ENCODE measurements at regions not wholly inside any gene's neighbourhood (a gene's known extent, or its start where the extent isn't known, plus 50 kb on each side); places are given as distances from the start of the nearest gene placed in this dataset.

DNA sequence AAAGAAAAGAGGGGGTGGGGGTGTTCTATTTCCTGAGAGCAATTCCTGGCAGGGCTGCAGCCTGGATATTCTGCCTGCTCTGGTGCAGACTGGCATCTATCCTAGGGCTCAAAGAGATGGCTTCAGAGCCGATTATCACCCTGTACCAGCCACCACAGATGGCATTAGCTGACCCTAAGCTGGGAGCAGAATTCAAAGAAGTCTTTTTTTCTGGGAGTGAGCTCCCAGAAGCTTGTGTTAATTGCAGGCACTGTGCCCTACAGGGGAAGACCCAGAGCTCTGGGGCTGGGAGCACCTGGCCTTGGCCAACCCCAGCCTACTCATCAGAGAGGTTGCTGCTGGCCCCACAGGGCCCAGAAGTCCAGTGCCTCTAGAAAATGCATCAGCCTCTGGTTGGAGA, 85.9 kb downstream of the PXDC1 start:
- DNase-seq: no peak
- Histone ChIP-seq H3K4me1 (peaks cover 26% of the 10 kb centered on the region), H3K36me3 (ENCODE audit: control insufficient read depth, insufficient read depth, low read length) (no peaks in the 10 kb centered on the region), H3K9me3 (no peaks in the 10 kb centered on the region), H3K27me3 (replicated peaks; ENCODE audit: control insufficient read depth, insufficient read depth, low read length) (no peaks in the 10 kb centered on the region), H3K4me3 (ENCODE audit: low read depth, low read length) (no peak overlapping the region)
- no peaks in the 10 kb centered on the region for H3K9me3 Mint-ChIP-seq (ENCODE audit: unreplicated experiment)
- no TSS peak for BruUV-seq (replicated peaks)
- H3K4me1 Mint-ChIP-seq (ENCODE audit: low read depth, unreplicated experiment): peaks cover 10% of the 10 kb centered on the region
- H3K4me3 Mint-ChIP-seq (ENCODE audit: unreplicated experiment): peak overlapping the region; percentile 70
- intact Hi-C loops (cut with micrococcal nuclease; ENCODE audit: unreplicated experiment): loop anchor here (2.0 kb wide), 2 partner anchors 67 to 97 kb away; no protein-coding TSS in a partner anchor
- H3K27me3 Mint-ChIP-seq (ENCODE audit: insufficient read depth, unreplicated experiment): no peaks in the 10 kb centered on the region
- CTCF ChIA-PET: interaction anchor here (1.2 kb wide), 1 partner anchor 312 kb away, joined by 4 read pairs; no protein-coding TSS in a partner anchor
- POLR2A ChIA-PET: interaction anchor here (1.2 kb wide), 1 partner anchor 356 kb away, joined by 4 read pairs; a partner anchor contains a TSS
- H3K27ac Mint-ChIP-seq (ENCODE audit: unreplicated experiment): peak overlapping the region; percentile 82
- H3K36me3 Mint-ChIP-seq (ENCODE audit: insufficient read depth, unreplicated experiment): peaks cover 1% of the 10 kb centered on the region
- TF ChIP-seq, protein P1, sequence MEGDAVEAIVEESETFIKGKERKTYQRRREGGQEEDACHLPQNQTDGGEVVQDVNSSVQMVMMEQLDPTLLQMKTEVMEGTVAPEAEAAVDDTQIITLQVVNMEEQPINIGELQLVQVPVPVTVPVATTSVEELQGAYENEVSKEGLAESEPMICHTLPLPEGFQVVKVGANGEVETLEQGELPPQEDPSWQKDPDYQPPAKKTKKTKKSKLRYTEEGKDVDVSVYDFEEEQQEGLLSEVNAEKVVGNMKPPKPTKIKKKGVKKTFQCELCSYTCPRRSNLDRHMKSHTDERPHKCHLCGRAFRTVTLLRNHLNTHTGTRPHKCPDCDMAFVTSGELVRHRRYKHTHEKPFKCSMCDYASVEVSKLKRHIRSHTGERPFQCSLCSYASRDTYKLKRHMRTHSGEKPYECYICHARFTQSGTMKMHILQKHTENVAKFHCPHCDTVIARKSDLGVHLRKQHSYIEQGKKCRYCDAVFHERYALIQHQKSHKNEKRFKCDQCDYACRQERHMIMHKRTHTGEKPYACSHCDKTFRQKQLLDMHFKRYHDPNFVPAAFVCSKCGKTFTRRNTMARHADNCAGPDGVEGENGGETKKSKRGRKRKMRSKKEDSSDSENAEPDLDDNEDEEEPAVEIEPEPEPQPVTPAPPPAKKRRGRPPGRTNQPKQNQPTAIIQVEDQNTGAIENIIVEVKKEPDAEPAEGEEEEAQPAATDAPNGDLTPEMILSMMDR (IDR thresholded peaks at IDR 0.05; ENCODE audit: insufficient read depth in 1 of 2, low read depth in 1 of 2, low read length in 1 of 2, severe bottlenecking in 1 of 2, unreplicated experiment in 1 of 2): no peak

DNA sequence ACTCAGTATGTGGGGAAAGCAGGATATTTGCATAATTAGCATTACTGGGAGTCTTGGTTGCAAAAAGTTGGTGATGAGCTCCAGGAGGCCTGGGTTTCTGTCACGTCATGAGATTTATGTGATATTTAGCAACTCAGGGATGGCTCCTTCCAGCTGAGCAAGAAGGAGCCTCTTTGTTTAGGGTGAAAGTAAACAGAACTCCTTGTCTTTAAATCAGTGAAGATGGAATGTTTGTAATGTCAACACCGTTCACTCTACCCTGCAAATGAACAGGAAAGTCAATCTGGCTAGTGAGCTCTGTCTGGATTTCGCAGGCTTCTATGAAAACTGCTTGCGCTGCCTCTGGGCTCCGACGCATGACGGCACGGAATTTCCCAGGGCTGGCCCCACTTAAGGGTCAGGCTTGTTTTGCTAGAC, 86.9 kb downstream of the PXDC1 start:
- Mint-ChIP-seq H3K27me3 (ENCODE audit: insufficient read depth, unreplicated experiment) (no peaks in the 10 kb centered on the region), H3K27ac (ENCODE audit: unreplicated experiment) (peak overlapping the region; percentile 82), H3K4me3 (ENCODE audit: unreplicated experiment) (peak overlapping the region; percentile 70), H3K9me3 (ENCODE audit: unreplicated experiment) (no peaks in the 10 kb centered on the region), H3K4me1 (ENCODE audit: low read depth, unreplicated experiment) (peaks cover 18% of the 10 kb centered on the region), H3K36me3 (ENCODE audit: insufficient read depth, unreplicated experiment) (no peaks in the 10 kb centered on the region)
- TF ChIP-seq, protein P1 (IDR thresholded peaks at IDR 0.05; ENCODE audit: insufficient read depth in 1 of 2, low read depth in 1 of 2, low read length in 1 of 2, severe bottlenecking in 1 of 2, unreplicated experiment in 1 of 2): no peak
- no peaks in the 10 kb centered on the region for H3K9me3 ChIP-seq
- CTCF ChIA-PET: interaction anchor here (1.0 to 1.2 kb wide), 3 partner anchors 30 to 313 kb away, joined by 3 to 4 read pairs (median 4); partner anchors contain the start of gene SLC22A23
- peak overlapping the region; percentile 12; the same call in 1 of the 2 replicates for H3K4me3 ChIP-seq (ENCODE audit: low read depth, low read length)
- POLR2A ChIA-PET: interaction anchor here (1.2 kb wide), 1 partner anchor 357 kb away, joined by 4 read pairs; a partner anchor contains a TSS
- H3K4me1 ChIP-seq: peaks cover 36% of the 10 kb centered on the region
- BruUV-seq (replicated peaks): no TSS peak
- peak; percentile 78 to 80 for DNase-seq
- intact Hi-C loops (cut with micrococcal nuclease; ENCODE audit: unreplicated experiment): loop anchor here (2.0 to 5.0 kb wide), 4 partner anchors 33 to 142 kb away; no protein-coding TSS in a partner anchor
- no peaks in the 10 kb centered on the region for H3K36me3 ChIP-seq (ENCODE audit: control insufficient read depth, insufficient read depth, low read length)
- no peaks in the 10 kb centered on the region for H3K27me3 ChIP-seq (replicated peaks; ENCODE audit: control insufficient read depth, insufficient read depth, low read length)

DNA sequence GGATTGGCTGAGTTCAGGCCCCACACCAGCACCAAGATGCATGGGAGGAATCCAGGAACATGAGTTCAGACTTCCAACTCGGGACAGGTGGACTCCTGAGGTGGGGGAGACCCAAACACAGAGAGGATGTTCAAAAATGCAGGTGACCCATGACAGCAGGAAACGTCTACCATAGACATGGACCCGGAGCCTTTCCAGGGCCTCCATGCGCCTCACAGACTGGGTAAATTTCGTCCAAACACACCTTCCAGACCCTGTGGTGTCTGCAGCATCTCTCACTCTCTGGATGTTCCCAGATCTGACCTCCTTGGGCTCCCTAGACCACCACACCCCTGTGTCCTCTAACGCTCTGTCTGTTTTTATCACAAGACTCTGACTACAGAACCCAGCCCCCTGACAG, 87.7 kb downstream of the PXDC1 start:
- CTCF ChIA-PET: no interaction called here
- H3K4me1 ChIP-seq: peaks cover 36% of the 10 kb centered on the region
- TF ChIP-seq, protein P1 (IDR thresholded peaks at IDR 0.05; ENCODE audit: insufficient read depth in 1 of 2, low read depth in 1 of 2, low read length in 1 of 2, severe bottlenecking in 1 of 2, unreplicated experiment in 1 of 2): no peak

More for the DNA sequence above, 87.7 kb downstream of the PXDC1 start:
- H3K4me3 ChIP-seq (ENCODE audit: low read depth, low read length): no peak overlapping the region
- no TSS peak for BruUV-seq (replicated peaks)
- no peak for DNase-seq
- Mint-ChIP-seq H3K27me3 (ENCODE audit: insufficient read depth, unreplicated experiment) (no peaks in the 10 kb centered on the region), H3K4me3 (ENCODE audit: unreplicated experiment) (no peak overlapping the region), H3K36me3 (ENCODE audit: insufficient read depth, unreplicated experiment) (no peaks in the 10 kb centered on the region), H3K27ac (ENCODE audit: unreplicated experiment) (peak overlapping the region; percentile 70), H3K9me3 (ENCODE audit: unreplicated experiment) (no peaks in the 10 kb centered on the region), H3K4me1 (ENCODE audit: low read depth, unreplicated experiment) (peaks cover 21% of the 10 kb centered on the region)
- H3K9me3 ChIP-seq: no peaks in the 10 kb centered on the region
- intact Hi-C loops (cut with micrococcal nuclease; ENCODE audit: unreplicated experiment): loop anchor here (2.0 to 5.0 kb wide), 4 partner anchors 33 to 142 kb away; no protein-coding TSS in a partner anchor
- H3K36me3 ChIP-seq (ENCODE audit: control insufficient read depth, insufficient read depth, low read length): no peaks in the 10 kb centered on the region
- no peaks in the 10 kb centered on the region for H3K27me3 ChIP-seq (replicated peaks; ENCODE audit: control insufficient read depth, insufficient read depth, low read length)
- POLR2A ChIA-PET: no interaction called here

Data from Caco-2 (cell line).